PC-3 (cell line): ENCODE measurements at regions not wholly inside any gene's neighbourhood (a gene's known extent, or its start where the extent isn't known, plus 50 kb on each side); places are given as distances from the start of the nearest gene placed in this dataset.

Experiments used
- CTCF ChIP-seq: fragments of 300-600 bp; sonication (generic); conservative IDR thresholded peaks from 2 replicates; pipeline ENCODE4 v1.5.1; 2017; ENCODE audit warnings: antibody characterized with exemption, low read depth, mild to moderate bottlenecking, low read length
- EZH2 ChIP-seq: fragments of 300-600 bp; sonication (generic); IDR thresholded peaks from one replicate; pipeline ENCODE4 v1.6.1; 2017; ENCODE audit warnings: antibody characterized with exemption, mild to moderate bottlenecking, low read length; ENCODE audit not compliant: unreplicated experiment

- TF ChIP-seq EZH2 (no peak), CTCF (no peak)
Measured at GRCh38 chr10:113445736-113446135, 107.1 kb upstream of the HABP2 start.
